ENCODE measurements at regions not wholly inside any gene's neighbourhood (a gene's known extent, or its start where the extent isn't known, plus 50 kb on each side); places are given as distances from the start of the nearest gene placed in this dataset.

DNA sequence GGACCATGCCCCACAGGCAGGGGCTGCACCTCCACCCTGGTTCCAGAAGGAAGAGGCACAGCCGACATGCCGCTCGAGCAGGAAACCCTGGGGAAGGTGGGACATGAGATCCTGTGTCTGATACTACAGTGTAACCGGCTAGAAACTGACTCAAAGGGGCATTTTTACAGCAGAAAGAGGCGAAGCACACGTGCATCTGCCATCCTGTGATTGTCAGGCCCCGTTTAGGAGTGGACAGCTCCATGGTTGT is 62.7 kb downstream of the SIK1 start:
- DNase-seq, result no peak

DNA sequence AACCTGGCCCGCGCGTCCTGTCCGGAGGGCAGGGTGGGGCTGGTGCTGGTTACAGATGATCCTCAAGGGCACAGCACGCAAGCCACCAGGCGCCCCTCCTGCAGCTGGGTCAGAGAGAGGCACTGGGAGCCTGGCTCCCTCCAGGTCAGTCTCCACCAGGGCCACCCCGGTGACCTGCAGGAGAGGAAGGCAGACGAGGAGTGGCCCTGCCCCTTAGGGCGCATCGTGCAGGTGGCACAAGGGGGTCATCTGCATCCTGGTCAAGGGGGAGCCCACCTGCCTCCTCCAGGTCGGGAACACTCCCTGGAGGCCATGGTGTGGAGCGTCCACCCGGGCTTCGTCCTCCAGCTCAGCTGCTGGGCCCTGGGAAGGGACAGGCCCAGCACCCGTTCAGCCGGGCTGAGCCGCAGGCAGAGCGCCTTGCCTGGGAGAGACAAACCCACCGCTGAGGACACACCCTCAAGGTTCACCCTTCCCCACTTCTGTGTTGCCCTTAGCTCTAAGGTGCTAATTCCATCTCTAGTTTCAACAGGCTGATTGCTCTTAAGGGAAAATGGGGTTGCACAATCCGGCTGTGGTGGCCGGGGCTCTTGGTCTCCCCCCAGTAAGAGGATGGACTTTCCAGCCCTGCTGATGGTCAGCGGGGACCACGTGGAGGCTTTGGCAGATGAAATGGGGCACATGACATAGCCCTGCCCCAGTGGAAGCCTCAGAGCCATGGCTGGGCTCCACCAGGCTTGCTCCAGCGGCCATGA is 63.2 kb downstream of the SIK1 start:
- no peak for DNase-seq

DNA sequence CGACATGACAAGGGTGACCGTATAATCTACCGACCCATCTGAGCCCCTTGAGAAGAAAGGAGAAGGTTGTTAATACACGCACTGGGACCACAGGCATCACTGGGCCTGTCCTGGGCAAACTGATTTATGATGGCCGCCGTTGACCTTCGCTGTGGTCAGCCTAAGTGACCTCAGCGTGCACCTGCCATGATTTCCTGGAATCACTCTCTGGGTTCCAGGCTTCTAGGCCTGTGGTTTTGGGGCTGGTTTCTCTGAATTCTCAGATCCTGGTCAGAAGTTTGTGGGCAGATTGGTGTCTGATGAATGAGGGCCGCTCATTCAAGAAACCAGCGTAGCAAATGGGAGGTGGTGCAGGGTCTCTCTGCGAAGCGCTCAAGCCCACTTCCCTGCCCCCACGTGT is 64.0 kb downstream of the SIK1 start:
- peak; percentile 33 for DNase-seq

DNA sequence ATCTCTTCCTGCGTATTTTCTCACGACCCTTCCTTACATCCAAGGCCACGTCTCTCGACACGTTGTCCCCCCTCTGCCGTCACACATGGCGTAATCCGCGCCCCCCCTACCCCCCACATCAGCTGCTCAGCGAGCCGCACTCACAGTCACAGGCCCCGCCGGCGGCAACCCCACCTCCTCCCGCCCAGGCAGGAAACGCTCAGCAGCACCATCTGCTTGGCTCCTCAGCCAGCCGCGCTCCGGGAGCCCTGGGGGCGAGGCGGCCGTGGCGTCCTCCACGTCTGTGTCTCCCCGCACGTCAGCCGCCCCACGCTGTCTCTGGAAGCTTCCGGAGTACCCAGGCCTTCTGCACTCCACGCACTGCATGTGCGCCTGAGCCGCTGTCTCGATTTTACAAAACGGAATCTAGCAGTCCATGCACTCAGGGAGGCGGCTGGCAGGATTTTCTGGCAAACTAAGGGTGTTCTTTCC is 64.6 kb downstream of the SIK1 start:
- DNase-seq, result peak; percentile 82

DNA sequence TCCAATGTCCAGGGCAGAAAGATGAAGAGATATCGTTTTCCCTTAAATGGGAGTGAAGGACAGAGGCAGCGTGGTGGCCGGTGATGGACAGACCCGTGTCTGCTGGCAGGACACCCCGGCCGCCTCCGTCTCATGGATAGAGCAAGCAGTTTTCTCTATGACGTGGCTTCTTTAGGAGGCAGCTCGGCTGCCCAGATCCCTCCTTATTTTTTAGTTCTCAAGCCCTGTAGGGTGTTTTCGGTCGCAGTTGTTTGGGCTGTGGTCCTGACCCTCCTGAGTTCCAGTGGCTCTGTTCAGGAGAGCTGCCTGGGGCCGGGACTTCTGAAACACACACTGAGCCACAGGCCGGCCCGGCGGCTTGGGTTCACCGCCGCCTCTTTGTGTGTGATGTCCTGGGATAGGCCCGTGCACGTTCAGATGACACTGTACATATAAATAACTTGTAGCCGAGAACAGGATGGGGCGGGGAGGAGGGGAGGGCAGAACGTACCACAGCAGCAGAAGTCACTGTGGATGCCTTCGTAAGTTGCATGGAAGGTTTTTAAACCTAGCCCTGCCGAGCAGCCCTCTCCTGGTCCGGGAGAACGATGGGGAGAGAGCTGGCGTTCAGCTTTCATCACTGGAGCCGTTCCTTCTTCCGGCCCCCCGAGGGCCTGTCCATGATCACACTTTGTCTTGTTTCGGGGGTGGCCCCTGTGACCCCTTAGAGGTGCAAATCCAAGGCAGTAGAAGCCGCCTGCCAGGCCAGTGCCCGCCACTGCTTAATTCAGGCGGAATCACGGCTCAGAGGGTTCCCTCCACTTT is 65.2 kb downstream of the SIK1 start:
- peak; percentile 53 for DNase-seq

DNA sequence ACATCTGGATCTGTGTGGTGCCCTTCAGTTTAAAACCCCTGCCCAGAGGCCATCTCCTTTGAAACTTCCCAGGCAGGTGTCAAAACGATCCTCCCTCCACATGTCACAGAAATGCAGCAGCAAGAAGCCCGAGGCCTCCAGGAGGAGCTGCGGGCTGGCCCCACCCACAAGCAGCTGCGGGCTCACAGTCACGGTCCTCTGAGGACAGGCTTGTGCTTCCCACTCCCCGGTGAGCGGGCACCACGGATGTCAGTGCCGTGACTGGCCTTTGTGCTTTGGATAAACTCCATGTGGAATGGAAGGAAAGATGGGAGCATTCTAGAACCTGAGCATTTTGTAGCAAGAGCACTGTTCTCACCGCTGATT is 65.8 kb downstream of the SIK1 start:
- DNase-seq, result no peak

DNA sequence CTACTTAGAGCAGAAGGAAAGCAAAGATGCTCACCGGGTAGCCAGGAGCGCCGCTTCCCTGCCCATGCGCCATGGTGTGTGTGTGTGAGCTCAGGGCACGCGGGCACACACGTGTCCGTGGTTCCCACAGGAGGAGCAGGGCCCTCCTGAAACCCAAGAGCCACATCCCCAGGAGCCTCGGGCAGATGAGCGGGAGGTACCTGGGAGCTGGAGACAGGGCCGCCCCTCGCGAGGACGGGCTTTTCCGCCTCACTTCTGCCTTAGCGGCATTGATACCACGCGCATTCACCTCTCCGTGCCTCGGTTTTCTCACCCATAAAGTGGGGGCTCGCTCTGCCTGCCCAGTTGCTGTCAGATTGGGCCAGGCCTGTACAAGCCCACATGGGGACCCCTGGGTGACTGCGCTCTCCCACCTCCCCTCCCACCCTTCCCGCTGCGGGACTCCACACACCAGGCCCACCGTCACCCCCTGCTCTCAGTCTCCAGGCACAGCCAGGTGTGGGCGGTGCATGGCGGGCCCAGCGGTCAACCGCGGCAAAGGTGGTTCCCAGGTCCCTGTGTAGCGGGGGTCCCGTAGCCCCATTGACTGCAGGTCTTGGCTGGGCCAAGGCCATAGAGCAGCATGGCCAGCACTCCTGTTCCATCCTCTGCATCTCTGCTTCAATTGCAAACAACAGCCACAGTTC is 66.3 kb downstream of the SIK1 start:
- no peak for DNase-seq

DNA sequence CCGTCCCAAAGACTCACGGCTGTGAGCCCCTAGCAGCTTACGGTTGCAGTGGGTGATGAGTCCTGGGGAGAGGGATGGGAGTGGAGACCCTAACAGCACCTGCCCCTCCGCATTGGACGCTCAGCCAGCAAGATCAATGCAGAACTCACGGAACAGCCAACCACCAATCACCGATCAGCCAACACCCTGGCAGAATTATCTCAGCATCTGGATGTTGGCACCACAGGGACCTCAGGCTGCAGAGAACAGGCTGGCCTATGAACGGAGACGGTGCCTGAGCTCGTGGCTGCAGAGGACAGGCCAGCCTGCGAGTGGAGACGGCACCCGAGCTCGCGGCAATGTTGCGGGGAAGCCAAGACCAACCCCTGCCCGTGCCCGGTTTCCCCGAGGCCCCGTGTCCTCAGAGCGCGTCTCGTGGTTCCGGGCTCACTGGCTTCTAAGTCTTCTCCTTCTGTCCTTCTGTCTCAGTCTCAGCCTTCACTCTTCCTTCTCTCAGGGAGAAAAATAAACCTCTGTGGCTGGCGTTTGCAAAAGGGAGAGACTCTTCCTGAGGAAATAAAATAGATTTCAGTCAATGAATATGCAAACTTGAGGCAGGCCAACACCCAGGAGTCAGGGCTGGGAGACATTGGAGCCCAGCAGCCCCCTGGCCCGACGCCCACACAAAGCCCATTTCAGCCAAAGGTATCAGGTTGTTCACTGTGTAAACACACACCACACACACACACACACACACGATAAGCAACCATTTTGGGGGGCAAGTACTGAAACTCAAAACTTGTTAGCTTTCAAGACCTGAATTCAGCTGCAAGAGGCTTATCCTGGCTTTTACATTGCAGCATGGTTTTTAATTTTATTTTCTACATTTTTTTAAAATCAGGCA is 67.8 kb downstream of the SIK1 start:
- DNase-seq, result no peak

DNA sequence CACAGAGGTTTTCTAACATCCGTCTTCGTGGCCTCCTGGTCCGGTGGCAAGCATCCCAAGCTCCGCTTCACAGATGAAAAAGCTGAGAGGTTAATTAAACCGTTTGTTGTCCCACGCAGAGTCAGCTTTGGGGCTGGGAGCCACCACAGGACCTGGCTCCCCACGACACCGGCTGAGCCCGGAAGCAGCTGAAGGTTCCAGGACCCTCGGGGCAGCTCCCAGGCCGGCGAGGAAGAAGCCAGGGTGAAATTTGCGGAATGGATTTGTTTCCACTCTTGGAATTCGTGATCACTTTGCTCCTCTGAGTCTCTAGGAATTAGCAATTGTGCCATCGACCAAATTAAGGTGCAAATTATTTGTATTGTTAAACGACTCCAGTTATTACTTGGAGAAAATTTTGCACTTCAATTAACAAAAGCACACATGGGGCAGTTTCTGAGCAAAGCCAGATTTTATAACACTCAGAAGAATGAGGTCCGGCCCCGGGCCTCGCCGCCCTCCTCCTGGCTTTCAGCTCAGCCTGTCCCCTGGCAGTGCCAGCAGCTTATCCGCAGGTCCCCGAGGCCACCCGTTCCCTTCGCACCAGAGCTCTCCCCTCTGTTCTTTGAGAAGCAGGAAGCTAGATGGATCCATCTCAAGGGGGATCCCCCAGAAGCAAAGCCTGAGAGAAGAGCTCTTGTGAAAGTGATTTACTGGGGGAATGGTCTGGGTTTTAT is 69.1 kb downstream of the SIK1 start:
- no peak for DNase-seq

DNA sequence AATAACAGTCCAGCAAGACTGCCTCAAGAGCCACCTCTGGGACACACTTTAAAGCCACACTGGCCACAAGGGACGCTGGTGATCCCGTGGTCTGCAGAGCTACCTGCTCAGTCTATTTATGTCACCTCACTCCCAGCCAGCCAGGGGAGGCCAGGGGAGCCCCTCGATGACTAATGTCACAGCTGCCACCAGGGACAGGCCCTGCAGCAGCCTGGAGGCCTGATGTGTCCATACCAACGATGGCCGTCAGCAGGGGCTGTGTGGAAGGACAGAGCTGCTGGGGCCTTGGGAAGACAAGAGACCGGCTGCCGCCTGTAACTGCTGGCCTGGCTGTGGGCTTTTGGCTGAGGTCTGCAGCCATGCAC is 71.0 kb downstream of the SIK1 start:
- DNase-seq, result no peak

DNA sequence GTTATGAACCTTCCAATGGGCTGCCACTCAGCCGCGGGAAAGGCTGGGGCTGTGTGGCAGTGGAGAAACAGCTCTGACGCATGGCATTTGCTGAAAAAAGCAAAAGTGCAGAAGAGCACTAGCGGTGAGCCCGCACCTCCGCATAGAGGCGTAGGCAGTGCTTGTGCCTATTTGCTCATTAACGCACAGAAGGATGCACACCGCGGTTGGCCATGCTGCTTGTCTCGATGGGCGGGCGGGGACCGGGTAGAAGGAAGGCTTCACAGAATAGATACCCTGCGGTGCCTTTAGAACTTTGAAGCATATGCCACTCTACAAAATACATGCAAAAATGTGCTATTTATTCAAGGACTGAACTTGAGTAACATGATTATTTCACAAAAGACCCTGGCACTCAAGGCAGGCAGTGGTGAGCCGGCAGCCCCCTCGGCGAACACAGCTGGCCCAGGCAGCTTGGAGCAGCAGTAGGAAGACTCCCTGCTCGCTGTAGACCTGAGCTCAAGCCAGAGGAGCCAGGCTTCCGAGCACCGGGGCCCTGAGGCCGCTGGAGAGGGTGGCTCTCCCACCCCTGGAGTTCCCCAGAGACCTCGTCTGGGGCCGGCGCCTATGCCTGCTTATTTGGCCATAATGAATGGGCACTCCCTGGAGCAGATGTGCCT is 71.5 kb downstream of the SIK1 start:
- DNase-seq, result no peak

DNA sequence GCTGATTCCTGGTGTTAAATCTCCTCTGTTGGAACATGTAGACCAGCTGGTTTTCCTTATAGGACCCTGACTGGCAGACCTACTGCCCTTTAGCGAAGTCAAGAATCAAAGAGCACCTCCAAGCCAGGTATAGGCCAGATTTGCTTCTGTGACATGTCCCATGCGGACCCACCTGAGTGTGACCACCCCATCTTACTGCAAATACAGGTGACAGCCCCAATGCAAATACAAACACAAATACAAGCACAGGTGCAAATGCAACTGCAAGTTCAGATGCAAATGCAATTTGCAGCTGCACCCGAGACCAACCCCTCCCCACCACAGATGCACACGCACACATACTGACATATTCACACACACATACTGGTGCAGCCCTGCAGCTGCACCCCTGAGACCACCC is 72.3 kb downstream of the SIK1 start:
- DNase-seq, result no peak

DNA sequence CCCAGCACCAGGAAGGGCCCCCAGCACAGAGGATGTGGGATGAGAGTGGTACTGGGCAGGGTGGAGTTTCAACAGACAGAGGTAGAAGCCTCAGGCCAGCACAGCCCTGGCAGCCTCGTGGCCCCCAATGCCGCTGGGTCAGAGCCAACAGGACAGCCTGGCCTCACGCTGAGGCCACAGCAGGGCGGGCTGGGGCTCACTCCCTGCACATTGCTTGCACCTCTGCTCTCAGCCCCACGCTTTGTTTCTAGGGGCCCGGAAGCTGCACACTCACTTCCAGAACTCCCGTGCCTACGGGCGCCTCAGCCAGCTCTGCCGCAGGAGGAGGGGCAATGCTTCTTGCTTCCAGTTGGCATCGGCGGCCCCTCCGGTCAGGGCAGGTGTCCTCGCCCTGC is 72.9 kb downstream of the SIK1 start:
- DNase-seq, result no peak

DNA sequence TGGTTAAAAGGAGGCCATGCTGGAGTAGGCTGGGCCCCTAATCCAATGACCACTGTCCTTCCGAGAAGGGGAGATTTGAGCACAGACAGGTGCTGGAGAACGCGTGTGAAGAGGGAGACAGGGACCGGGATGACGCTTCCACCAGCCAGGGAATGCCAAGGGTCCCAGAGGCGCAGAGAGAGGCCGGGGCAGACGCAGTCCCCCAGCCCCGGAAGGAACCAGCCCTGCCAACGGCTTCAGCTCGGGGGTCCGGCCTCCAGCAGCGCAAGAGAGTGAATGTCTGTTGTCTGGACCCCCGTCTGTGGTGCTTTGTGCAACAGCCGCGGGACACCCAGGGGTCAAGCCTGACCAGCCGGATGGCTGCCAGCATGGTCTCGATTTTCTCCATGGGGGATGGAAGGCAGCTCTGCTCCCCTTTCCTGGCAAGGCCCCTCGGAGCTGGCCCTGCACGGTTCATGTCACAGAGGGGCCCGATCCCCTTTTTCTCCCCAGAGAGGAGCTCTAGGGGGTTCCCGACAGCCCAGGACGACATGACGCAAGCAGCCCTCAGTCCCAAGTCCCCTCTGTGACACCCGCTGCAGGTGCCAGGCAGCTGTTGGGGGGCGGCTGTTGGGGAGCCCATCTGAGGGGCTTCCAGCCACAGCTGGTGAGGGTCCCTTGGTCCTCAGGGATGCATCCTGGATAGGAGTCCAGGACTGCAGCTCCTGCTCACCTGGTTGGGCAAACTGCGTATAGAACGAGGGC is 73.5 kb downstream of the SIK1 start:
- no peak for DNase-seq

DNA sequence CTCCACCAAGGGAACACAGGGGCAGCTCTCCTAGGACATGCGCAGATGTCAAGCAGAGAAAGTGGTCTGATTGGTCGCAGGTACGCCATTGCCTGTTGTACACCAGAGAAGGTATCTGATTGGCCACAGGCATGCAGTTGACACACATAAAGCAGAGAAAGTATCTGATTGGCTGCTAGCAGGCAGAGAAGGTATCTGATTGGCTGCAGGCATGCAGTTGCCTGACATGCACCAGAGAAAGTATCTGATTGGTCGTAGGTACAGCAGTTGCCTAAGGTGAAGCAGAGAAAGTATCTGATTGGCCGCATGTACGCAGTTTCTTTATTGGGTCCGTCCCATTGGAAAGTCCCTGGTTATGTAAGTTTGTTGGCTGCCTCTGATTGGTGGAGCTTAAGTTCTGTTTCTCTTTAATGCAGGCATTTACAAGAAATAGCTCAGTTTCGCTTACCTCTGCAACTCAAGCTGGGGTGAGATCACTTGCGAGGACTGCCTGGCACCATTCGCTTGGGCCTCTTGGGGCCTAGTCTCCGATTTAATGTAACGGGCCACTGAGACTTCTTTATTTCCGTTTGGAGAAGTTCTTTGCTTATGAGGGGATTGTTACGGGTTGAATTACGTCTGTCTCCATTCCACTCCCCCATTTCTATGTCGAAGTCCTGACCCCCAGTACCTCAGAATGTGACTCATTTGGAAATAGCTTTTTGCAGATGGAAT is 74.2 kb downstream of the SIK1 start:
- DNase-seq, result peak; percentile 44

DNA sequence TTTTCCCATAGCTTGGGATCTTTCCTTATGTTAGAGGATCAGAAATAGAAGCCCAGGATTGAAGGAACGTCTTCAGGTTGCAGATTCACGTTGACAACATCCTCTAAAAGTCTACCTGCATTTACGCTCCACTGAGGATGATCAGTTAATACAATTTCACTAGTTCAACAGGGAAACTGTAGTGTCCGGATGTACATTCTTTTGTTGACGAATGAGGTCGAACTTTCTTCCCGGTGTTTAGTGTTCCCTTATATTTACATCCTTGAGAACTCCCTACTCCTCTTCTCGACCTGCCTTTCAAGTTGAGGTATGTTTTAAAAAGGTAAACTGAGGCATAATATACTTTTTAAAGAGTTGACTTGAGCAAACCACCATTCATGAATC is 74.8 kb downstream of the SIK1 start:
- no peak for DNase-seq

DNA sequence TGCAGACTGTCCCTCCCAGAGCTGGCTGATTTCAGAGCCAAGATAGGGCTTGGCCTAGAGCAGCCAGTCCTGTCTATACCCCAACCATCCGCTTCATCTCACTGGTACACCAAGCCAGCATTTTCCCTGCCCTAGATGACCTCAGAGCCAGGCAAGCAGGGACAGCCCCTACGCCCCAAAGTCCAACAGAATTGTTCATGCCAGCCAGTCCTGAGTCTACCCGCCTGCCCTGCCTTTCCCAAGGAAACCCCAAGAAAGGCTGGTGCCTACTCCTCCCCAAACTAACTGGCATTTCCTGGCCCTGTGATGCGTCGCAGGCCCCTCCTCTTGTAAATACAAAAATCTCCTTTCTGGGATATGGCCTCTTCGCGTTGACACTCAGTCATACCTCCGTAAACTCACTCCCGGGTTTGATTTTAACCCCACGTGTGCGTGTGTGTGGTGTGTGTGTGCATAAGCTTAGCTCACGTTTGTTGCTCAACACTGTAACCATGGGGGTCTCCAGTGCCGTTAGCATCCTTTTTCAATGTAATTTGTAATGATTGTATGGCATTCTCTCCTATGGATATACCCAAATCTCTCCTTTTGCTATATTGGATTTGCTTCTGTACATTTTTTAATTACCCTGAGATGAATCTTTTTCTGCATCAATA is 75.3 kb downstream of the SIK1 start:
- DNase-seq, result no peak

DNA sequence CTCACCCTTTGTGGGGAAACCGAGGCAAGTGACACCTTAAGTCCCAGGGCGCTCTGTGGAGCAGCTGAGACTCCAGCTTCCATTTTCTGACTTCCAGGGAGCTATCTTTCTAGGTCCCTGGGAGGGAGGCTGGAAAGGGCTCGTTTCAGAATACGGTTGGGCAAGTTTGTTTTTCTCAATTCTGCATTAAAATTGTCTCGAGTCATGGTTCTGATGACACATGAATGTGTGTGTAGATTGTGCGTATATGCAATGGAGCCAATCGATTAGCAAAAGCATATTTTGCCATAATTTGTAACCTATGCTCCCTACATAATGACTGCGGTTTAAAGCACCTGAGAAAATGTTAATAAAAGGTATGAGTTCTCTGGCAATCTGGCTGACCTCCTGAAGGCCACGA is 77.3 kb downstream of the SIK1 start:
- DNase-seq, result no peak

DNA sequence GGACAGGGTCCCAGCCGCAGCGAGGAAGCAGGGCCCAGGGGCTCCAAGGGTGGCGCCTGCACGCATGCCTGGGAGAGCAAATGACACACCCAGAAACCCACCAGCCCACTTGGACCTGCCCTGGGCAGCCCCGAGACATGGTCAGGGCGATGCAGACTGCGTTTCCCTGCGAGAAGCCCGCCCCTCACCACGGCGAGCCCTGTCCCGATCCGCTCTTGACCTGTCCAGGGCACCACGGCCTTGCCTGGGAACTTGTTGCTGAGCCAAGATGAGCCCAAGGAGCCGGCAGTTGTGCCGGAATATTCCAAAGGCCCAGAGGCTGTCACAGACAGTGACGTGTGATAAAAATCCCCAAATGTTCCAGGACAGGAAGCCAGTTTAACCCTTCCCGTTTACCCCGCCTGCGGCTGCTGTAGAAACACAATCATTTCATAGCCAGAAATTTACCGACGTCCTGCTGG is 78.1 kb downstream of the SIK1 start:
- no peak for DNase-seq

DNA sequence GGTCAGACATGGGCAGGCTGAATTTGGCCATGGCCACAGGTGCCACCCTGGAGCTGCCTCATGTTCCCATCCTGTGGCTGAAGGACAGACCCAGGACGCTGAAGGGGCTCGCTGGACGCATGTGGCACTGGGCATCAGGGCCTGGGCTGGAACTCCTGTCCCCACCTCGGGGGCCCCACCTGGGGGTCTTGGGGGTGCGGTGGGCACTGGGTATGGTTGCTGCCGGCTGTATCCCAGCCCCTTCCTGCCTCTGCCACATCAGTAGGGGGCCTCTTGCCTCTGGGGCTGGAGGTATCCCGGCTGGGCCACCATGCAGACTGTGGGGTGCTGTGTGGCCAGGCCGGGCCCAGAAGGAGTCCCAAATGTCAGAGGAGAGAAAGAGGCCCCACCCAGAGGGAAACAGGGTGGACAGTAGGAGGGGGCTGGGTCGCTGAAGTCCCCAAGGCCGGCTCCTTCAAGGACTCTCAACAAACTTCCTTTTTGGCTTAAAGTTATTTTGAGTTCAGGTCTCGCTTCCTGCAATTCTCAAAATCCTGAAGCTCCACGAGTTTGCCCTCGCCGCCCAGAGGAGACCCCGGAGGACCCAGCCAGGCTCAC is 78.7 kb downstream of the SIK1 start:
- no peak for DNase-seq
